Neural cell (in vitro differentiated cells): ENCODE measurements at regions not wholly inside any gene's neighbourhood (a gene's known extent, or its start where the extent isn't known, plus 50 kb on each side); places are given as distances from the start of the nearest gene placed in this dataset.

Source experiments
- H2AFZ ChIP-seq: fragments of 200-600, 300-800 bp; sonication (generic), shearing (Covaris generic); 2 replicates; pipeline ENCODE4 v1.6.0; 2014; ENCODE audit warnings: low read depth, mild to moderate bottlenecking, antibody characterized with exemption, low read length, moderate library complexity
- H3F3A ChIP-seq: fragments of 200-600 bp; shearing (Covaris generic); 2 replicates; pipeline ENCODE4 v1.6.1; 2016; ENCODE audit warnings: mild to moderate bottlenecking, moderate library complexity, mixed read lengths, antibody characterized with exemption, low read length; ENCODE audit not compliant: insufficient read depth, poor library complexity, severe bottlenecking
- H3K27ac ChIP-seq: fragments of 200-600, 300-800 bp; sonication (generic), shearing (Covaris generic); 2 replicates; pipeline ENCODE4 v1.5.1; 2014; ENCODE audit warnings: mild to moderate bottlenecking, low read length, moderate library complexity
- H3K27me3 ChIP-seq: fragments of 300-800, 200-600 bp; sonication (generic), shearing (Covaris generic); 2 replicates; pipeline ENCODE4 v1.6.0; 2014; ENCODE audit warnings: mild to moderate bottlenecking, low read depth, low read length, moderate library complexity; ENCODE audit not compliant: insufficient read depth
- H3K36me3 ChIP-seq: fragments of 300-800, 200-600 bp; sonication (generic), shearing (Covaris generic); 2 replicates; pipeline ENCODE4 v1.5.1; 2014; ENCODE audit warnings: mild to moderate bottlenecking, antibody characterized with exemption, low read length, moderate library complexity; ENCODE audit not compliant: insufficient read depth
- H3K4me2 ChIP-seq: fragments of 300-800, 200-600 bp; sonication (generic), shearing (Covaris generic); 2 replicates; pipeline ENCODE4 v1.6.0; 2014; ENCODE audit warnings: mild to moderate bottlenecking, low read length
- H3K4me3 ChIP-seq: fragments of 300-800, 200-600 bp; sonication (generic), shearing (Covaris generic); 2 replicates; pipeline ENCODE4 v1.5.1; 2014; ENCODE audit warnings: mild to moderate bottlenecking, low read length, moderate library complexity
- H3K79me2 ChIP-seq: fragments of 200-600 bp; shearing (Covaris generic); replicated peaks from 2 replicates; pipeline ENCODE4 v1.6.0; 2014; ENCODE audit warnings: mild to moderate bottlenecking, low read length, moderate library complexity; ENCODE audit not compliant: insufficient read depth
- H3K9ac ChIP-seq: fragments of 300-800, 200-600 bp; sonication (generic), shearing (Covaris generic); 2 replicates; pipeline ENCODE4 v1.6.1; 2016; ENCODE audit warnings: mild to moderate bottlenecking, low read length, mixed read lengths
- H3K9me2 ChIP-seq: fragments of 200-600 bp; shearing (Covaris generic); 2 replicates; pipeline ENCODE4 v1.6.1; 2016; ENCODE audit warnings: mild to moderate bottlenecking, low read length, mixed read lengths; ENCODE audit not compliant: insufficient read depth
- H3K9me3 ChIP-seq: fragments of 200-600, 300-800 bp; sonication (generic), shearing (Covaris generic); 2 replicates; pipeline ENCODE4 v1.6.1; 2016; ENCODE audit warnings: mild to moderate bottlenecking, mixed run types, low read length, moderate library complexity, mixed read lengths
- H4K20me1 ChIP-seq: fragments of 200-600 bp; shearing (Covaris generic); 2 replicates; pipeline ENCODE4 v1.6.1; 2016; ENCODE audit warnings: mild to moderate bottlenecking, mixed run types; ENCODE audit not compliant: insufficient read depth
- EP300 ChIP-seq: fragments of 450-650 bp; conservative IDR thresholded peaks from 2 replicates; pipeline ENCODE4 v1.6.1; 2014; ENCODE audit warnings: antibody characterized with exemption, mild to moderate bottlenecking, moderate library complexity; ENCODE audit not compliant: poor library complexity, severe bottlenecking
- EZH2 ChIP-seq: fragments of 200-600, 300-800 bp; shearing (Covaris generic), sonication (generic); IDR thresholded peaks from 2 replicates; pipeline ENCODE4 v1.6.1; 2014; ENCODE audit warnings: antibody characterized with exemption, low read length, borderline replicate concordance, mild to moderate bottlenecking; ENCODE audit not compliant: insufficient read depth, poor library complexity, severe bottlenecking
- MXI1 ChIP-seq: fragments of 450-650 bp; conservative IDR thresholded peaks from 2 replicates; pipeline ENCODE4 v1.6.1; 2014; ENCODE audit warnings: antibody characterized with exemption, mild to moderate bottlenecking; ENCODE audit not compliant: poor library complexity, severe bottlenecking
- POLR2AphosphoS5 ChIP-seq: IDR thresholded peaks from 2 replicates; pipeline ENCODE4 v1.6.1; 2012
- RAD21 ChIP-seq: fragments of 450-650 bp; conservative IDR thresholded peaks from 2 replicates; pipeline ENCODE4 v1.6.1; 2014; ENCODE audit warnings: antibody characterized with exemption, mild to moderate bottlenecking, moderate library complexity
- SMC3 ChIP-seq: fragments of 450-650 bp; conservative IDR thresholded peaks from 2 replicates; pipeline ENCODE4 v1.6.1; 2014; ENCODE audit warnings: antibody characterized with exemption, mild to moderate bottlenecking, moderate library complexity; ENCODE audit not compliant: poor library complexity
- TAF1 ChIP-seq: IDR thresholded peaks from 2 replicates; pipeline ENCODE4 v1.6.1; 2012; ENCODE audit warnings: low read depth
- TF ChIP-seq, protein P1 (sequence below): IDR thresholded peaks from 2 replicates; pipeline ENCODE4 v1.6.1; 2012; ENCODE audit warnings: borderline replicate concordance
- TF ChIP-seq, protein P2 (sequence below): fragments of 450-650 bp; IDR thresholded peaks from 2 replicates; pipeline ENCODE4 v1.5.1; 2014; ENCODE audit warnings: antibody characterized with exemption, mild to moderate bottlenecking, moderate library complexity; ENCODE audit not compliant: poor library complexity, severe bottlenecking

- Histone ChIP-seq H3K79me2 (no peaks in the 10 kb centered on the region), H3K4me3 (no peak overlapping the region), H4K20me1 (no peaks in the 10 kb centered on the region), H3K9ac (no peak overlapping the region), H3K9me2 (no peaks in the 10 kb centered on the region), H3K27ac (no peak overlapping the region), H3K9me3 (no peaks in the 10 kb centered on the region), H3K36me3 (no peaks in the 10 kb centered on the region), H2AFZ (no peak overlapping the region), H3F3A (no peaks in the 10 kb centered on the region), H3K4me2 (no peak overlapping the region), H3K27me3 (no peaks in the 10 kb centered on the region)
- TF ChIP-seq EP300 (no peak), EZH2 (no peak), SMC3 (no peak), POLR2AphosphoS5 (no peak), TAF1 (no peak), MXI1 (no peak), RAD21 (no peak)
- TF ChIP-seq, protein P1, sequence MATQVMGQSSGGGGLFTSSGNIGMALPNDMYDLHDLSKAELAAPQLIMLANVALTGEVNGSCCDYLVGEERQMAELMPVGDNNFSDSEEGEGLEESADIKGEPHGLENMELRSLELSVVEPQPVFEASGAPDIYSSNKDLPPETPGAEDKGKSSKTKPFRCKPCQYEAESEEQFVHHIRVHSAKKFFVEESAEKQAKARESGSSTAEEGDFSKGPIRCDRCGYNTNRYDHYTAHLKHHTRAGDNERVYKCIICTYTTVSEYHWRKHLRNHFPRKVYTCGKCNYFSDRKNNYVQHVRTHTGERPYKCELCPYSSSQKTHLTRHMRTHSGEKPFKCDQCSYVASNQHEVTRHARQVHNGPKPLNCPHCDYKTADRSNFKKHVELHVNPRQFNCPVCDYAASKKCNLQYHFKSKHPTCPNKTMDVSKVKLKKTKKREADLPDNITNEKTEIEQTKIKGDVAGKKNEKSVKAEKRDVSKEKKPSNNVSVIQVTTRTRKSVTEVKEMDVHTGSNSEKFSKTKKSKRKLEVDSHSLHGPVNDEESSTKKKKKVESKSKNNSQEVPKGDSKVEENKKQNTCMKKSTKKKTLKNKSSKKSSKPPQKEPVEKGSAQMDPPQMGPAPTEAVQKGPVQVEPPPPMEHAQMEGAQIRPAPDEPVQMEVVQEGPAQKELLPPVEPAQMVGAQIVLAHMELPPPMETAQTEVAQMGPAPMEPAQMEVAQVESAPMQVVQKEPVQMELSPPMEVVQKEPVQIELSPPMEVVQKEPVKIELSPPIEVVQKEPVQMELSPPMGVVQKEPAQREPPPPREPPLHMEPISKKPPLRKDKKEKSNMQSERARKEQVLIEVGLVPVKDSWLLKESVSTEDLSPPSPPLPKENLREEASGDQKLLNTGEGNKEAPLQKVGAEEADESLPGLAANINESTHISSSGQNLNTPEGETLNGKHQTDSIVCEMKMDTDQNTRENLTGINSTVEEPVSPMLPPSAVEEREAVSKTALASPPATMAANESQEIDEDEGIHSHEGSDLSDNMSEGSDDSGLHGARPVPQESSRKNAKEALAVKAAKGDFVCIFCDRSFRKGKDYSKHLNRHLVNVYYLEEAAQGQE: no peak
- TF ChIP-seq, protein P2, sequence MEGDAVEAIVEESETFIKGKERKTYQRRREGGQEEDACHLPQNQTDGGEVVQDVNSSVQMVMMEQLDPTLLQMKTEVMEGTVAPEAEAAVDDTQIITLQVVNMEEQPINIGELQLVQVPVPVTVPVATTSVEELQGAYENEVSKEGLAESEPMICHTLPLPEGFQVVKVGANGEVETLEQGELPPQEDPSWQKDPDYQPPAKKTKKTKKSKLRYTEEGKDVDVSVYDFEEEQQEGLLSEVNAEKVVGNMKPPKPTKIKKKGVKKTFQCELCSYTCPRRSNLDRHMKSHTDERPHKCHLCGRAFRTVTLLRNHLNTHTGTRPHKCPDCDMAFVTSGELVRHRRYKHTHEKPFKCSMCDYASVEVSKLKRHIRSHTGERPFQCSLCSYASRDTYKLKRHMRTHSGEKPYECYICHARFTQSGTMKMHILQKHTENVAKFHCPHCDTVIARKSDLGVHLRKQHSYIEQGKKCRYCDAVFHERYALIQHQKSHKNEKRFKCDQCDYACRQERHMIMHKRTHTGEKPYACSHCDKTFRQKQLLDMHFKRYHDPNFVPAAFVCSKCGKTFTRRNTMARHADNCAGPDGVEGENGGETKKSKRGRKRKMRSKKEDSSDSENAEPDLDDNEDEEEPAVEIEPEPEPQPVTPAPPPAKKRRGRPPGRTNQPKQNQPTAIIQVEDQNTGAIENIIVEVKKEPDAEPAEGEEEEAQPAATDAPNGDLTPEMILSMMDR: no peak
These were observed 173.3 kb upstream of the GDNF start for GRCh38 chr5:38013107-38013506.

GRCh38 chr5:38011668-38012188 lies 171.9 kb upstream of the GDNF start:
- Histone ChIP-seq H3K79me2 (no peaks in the 10 kb centered on the region), H2AFZ (no peak overlapping the region), H3K9me2 (no peaks in the 10 kb centered on the region), H3K4me3 (no peak overlapping the region), H3K9ac (no peak overlapping the region), H3K36me3 (no peaks in the 10 kb centered on the region), H4K20me1 (no peaks in the 10 kb centered on the region), H3K9me3 (no peaks in the 10 kb centered on the region), H3F3A (no peaks in the 10 kb centered on the region), H3K27me3 (no peaks in the 10 kb centered on the region), H3K4me2 (no peak overlapping the region), H3K27ac (no peak overlapping the region)
- TF ChIP-seq TAF1: no peak
- TF ChIP-seq EP300: no peak
- no peak for TF ChIP-seq EZH2
- TF ChIP-seq SMC3: no peak
- no peak for TF ChIP-seq RAD21
- no peak for TF ChIP-seq MXI1
- TF ChIP-seq, protein P2: no peak
- no peak for TF ChIP-seq POLR2AphosphoS5
- TF ChIP-seq, protein P1: no peak
